ENCODE measurements at regions not wholly inside any gene's neighbourhood (a gene's known extent, or its start where the extent isn't known, plus 50 kb on each side); places are given as distances from the start of the nearest gene placed in this dataset.

DNA sequence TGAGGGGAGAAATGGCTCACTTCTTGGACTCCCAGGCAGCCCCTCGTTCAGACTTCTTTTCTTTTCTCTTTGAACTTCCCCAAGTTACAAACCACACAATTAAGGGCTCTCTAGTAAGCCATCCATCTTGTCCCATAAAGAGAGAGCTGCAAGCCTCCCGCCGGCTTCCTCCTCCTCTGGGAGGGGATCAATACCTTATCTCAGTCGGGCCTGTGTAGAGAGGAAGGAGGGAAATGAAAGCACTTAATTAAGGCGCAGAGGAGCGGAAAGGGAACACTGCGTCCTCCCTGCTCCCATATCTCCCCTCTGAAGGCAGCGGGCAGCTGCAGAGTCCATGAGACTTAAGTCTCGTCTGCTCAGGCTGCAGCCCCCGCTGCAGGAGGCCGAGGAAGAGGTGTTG is 112.6 kb upstream of the CSF3R start:
- TF ChIP-seq LEF1 (IDR thresholded peaks at IDR 0.05; ENCODE audit: borderline replicate concordance) (no peak), FOXM1 (IDR thresholded peaks at IDR 0.05; ENCODE audit: borderline replicate concordance) (no peak), FOXA1 (IDR thresholded peaks at IDR 0.05) (no peak), SP1 (IDR thresholded peaks at IDR 0.05) (no peak), NFRKB (IDR thresholded peaks at IDR 0.05) (no peak), ELF4 (IDR thresholded peaks at IDR 0.05) (no peak), L3MBTL2 (conservative IDR thresholded peaks at IDR 0.05) (no peak), CTBP1 (IDR thresholded peaks at IDR 0.05; ENCODE audit: borderline replicate concordance) (no peak), FOXK2 (IDR thresholded peaks at IDR 0.05) (no peak), ARNT (IDR thresholded peaks at IDR 0.05) (no peak), TARDBP (IDR thresholded peaks at IDR 0.05) (no peak), HDGF (IDR thresholded peaks at IDR 0.05; ENCODE audit: borderline replicate concordance) (no peak), SUZ12 (IDR thresholded peaks at IDR 0.05) (no peak), ZNF384 (IDR thresholded peaks at IDR 0.05) (no peak), BHLHE40 (IDR thresholded peaks at IDR 0.05; ENCODE audit: borderline replicate concordance) (no peak)
- TF ChIP-seq, protein P1, sequence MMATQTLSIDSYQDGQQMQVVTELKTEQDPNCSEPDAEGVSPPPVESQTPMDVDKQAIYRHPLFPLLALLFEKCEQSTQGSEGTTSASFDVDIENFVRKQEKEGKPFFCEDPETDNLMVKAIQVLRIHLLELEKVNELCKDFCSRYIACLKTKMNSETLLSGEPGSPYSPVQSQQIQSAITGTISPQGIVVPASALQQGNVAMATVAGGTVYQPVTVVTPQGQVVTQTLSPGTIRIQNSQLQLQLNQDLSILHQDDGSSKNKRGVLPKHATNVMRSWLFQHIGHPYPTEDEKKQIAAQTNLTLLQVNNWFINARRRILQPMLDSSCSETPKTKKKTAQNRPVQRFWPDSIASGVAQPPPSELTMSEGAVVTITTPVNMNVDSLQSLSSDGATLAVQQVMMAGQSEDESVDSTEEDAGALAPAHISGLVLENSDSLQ (IDR thresholded peaks at IDR 0.05), result no peak
- DNase-seq (ENCODE audit: extremely low spot score), result no peak
- ChIA-PET POLR2A (no interaction called here), CTCF (no interaction called here)

DNA sequence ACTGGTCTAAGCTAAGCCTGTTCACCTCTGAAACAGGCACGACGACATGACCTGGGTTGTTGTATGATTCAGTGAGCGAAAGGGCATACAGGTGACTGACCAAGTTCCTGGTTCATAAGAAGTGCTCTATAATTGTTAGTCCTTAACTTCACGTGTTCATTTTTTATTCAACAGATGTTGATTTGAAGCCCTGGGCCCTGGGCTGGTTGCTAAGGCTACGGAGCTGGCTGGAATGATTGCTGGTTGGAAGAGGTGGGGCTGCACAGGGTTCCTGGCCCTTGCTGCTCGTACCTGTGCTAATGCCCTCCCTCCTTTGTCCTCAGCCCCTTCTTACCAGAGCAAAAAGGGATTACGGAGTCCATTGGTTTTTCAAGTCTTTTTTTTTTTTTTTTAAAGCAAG is 111.3 kb upstream of the CSF3R start:
- no peak for DNase-seq (ENCODE audit: extremely low spot score)
- ChIA-PET POLR2A (no interaction called here), CTCF (no interaction called here)

DNA sequence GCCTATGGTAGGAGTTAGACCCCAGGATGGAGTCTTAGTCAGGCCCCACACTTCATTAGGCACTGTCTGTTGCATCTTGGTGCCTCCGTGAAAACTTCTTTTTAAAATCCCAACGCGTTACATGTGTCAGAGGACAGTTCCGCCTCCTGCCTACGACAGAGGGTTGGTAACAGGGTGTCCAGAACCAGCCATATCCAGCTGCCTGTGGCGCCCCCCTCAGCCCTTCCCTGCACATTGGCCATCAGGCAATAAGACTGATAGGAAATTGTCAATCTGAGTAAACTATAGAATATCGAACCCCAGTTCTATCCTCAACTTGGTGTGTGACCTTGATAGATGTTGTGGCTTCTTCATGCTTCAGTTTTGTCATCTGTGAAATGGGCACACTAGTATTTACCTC is 108.6 kb upstream of the CSF3R start:
- DNase-seq (ENCODE audit: extremely low spot score), result no peak
- no peak for TF ChIP-seq FOXK2 (IDR thresholded peaks at IDR 0.05)
- no peak for TF ChIP-seq FOXM1 (IDR thresholded peaks at IDR 0.05; ENCODE audit: borderline replicate concordance)
- no peak for TF ChIP-seq SUZ12 (IDR thresholded peaks at IDR 0.05)
- TF ChIP-seq FOXA1 (IDR thresholded peaks at IDR 0.05), result no peak
- no peak for TF ChIP-seq ZNF384 (IDR thresholded peaks at IDR 0.05)
- TF ChIP-seq HDGF (IDR thresholded peaks at IDR 0.05; ENCODE audit: borderline replicate concordance), result no peak
- TF ChIP-seq, protein P1 (IDR thresholded peaks at IDR 0.05), result no peak
- no peak for TF ChIP-seq BHLHE40 (IDR thresholded peaks at IDR 0.05; ENCODE audit: borderline replicate concordance)
- TF ChIP-seq ARNT (IDR thresholded peaks at IDR 0.05), result no peak
- no peak for TF ChIP-seq ELF4 (IDR thresholded peaks at IDR 0.05)
- no peak for TF ChIP-seq CTBP1 (IDR thresholded peaks at IDR 0.05; ENCODE audit: borderline replicate concordance)
- no peak for TF ChIP-seq L3MBTL2 (conservative IDR thresholded peaks at IDR 0.05)
- no peak for TF ChIP-seq TARDBP (IDR thresholded peaks at IDR 0.05)
- no peak for TF ChIP-seq NFRKB (IDR thresholded peaks at IDR 0.05)
- TF ChIP-seq SP1 (IDR thresholded peaks at IDR 0.05), result no peak
- no peak for TF ChIP-seq LEF1 (IDR thresholded peaks at IDR 0.05; ENCODE audit: borderline replicate concordance)
- ChIA-PET CTCF (interaction anchor here (0.7 to 7.0 kb wide), 2 partner anchors 15 to 37 kb away, joined by 3 to 25 read pairs; no protein-coding TSS in a partner anchor), POLR2A (no interaction called here)

More for the DNA sequence above, 111.3 kb upstream of the CSF3R start:
- TF ChIP-seq ZNF384 (IDR thresholded peaks at IDR 0.05), result no peak
- TF ChIP-seq TARDBP (IDR thresholded peaks at IDR 0.05), result no peak
- no peak for TF ChIP-seq LEF1 (IDR thresholded peaks at IDR 0.05; ENCODE audit: borderline replicate concordance)
- TF ChIP-seq SP1 (IDR thresholded peaks at IDR 0.05), result no peak
- TF ChIP-seq NFRKB (IDR thresholded peaks at IDR 0.05), result no peak

DNA sequence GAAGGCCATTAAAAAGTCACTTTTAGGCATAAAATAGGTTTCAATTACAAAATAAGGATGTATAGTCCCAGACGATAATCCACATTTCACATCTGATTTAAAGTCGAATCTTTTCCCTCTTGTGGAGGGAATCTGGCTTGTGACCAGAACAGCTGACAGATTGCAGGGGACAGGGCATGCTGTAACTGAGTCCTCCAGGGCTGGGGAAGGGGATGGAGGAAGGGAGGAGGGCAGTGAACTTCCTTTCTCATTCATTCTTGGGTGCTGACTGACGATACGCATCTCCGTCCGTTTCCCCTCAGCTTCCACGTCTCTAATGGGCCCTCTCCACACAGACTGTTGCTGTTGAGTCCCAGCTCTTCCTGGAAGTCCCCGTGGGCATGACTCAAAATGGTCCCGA is 108.1 kb upstream of the CSF3R start:
- ChIA-PET CTCF (interaction anchor here (0.7 to 7.0 kb wide), 2 partner anchors 14 to 37 kb away, joined by 3 to 25 read pairs; no protein-coding TSS in a partner anchor), POLR2A (no interaction called here)
- no peak for DNase-seq (ENCODE audit: extremely low spot score)
- no peak for TF ChIP-seq ELF4 (IDR thresholded peaks at IDR 0.05)
- TF ChIP-seq FOXK2 (IDR thresholded peaks at IDR 0.05), result no peak
- no peak for TF ChIP-seq L3MBTL2 (conservative IDR thresholded peaks at IDR 0.05)
- TF ChIP-seq FOXM1 (IDR thresholded peaks at IDR 0.05; ENCODE audit: borderline replicate concordance), result no peak
- no peak for TF ChIP-seq SP1 (IDR thresholded peaks at IDR 0.05)
- TF ChIP-seq TARDBP (IDR thresholded peaks at IDR 0.05), result no peak
- TF ChIP-seq FOXA1 (IDR thresholded peaks at IDR 0.05), result no peak
- TF ChIP-seq BHLHE40 (IDR thresholded peaks at IDR 0.05; ENCODE audit: borderline replicate concordance), result no peak
- no peak for TF ChIP-seq SUZ12 (IDR thresholded peaks at IDR 0.05)
- TF ChIP-seq CTBP1 (IDR thresholded peaks at IDR 0.05; ENCODE audit: borderline replicate concordance), result no peak
- TF ChIP-seq ZNF384 (IDR thresholded peaks at IDR 0.05), result no peak
- TF ChIP-seq, protein P1 (IDR thresholded peaks at IDR 0.05), result no peak
- no peak for TF ChIP-seq NFRKB (IDR thresholded peaks at IDR 0.05)
- no peak for TF ChIP-seq HDGF (IDR thresholded peaks at IDR 0.05; ENCODE audit: borderline replicate concordance)
- no peak for TF ChIP-seq ARNT (IDR thresholded peaks at IDR 0.05)
- no peak for TF ChIP-seq LEF1 (IDR thresholded peaks at IDR 0.05; ENCODE audit: borderline replicate concordance)

DNA sequence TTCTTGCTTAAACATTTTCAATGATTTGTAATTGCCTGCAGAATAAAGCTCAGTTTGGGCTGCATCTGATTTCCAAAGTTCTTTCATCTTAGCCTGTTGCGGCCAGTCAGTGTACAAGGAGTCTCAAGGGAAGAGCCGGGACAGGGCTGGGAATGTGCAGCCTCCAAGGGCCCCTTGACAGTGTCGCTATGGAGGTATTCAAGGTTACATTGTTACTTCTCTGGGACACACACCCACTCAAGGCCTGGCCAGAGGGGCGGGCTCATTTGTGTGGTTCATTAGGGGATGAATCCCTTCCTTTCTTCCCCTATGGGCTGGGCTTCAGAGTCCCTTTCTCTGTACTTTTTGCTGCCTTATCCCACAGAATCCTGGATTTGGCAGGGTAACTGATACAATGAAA is 107.6 kb upstream of the CSF3R start:
- DNase-seq (ENCODE audit: extremely low spot score), result no peak
- ChIA-PET CTCF (interaction anchor here (0.7 to 7.0 kb wide), 3 partner anchors 14 to 38 kb away, joined by 3 to 25 read pairs (median 3); no protein-coding TSS in a partner anchor), POLR2A (no interaction called here)
- TF ChIP-seq HDGF (IDR thresholded peaks at IDR 0.05; ENCODE audit: borderline replicate concordance) (no peak), ARNT (IDR thresholded peaks at IDR 0.05) (no peak), SUZ12 (IDR thresholded peaks at IDR 0.05) (no peak)

DNA sequence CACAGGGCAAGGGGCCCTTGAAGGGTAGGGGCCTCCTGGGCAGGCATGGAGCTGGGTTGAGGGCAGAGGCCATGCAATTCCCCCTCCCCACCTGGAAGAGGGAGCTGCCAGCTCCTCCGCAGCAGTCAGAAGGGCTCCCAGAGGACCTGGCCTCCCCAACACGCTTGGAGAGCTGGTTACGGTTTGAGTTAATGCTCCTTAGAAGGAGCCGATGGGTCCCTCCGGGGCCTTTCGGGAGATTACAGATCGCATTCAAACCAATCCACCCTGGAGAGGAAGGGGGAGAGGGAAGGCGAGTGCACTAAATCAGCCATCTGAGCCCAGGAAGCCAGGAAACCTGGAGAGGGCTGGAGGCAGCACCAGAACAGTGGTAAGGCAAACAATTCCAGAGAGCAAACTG is 106.3 kb upstream of the CSF3R start:
- DNase-seq (ENCODE audit: extremely low spot score), result no peak
- TF ChIP-seq SP1 (IDR thresholded peaks at IDR 0.05) (no peak), BHLHE40 (IDR thresholded peaks at IDR 0.05; ENCODE audit: borderline replicate concordance) (no peak), ARNT (IDR thresholded peaks at IDR 0.05) (no peak), ZNF384 (IDR thresholded peaks at IDR 0.05) (no peak), NFRKB (IDR thresholded peaks at IDR 0.05) (no peak), L3MBTL2 (conservative IDR thresholded peaks at IDR 0.05) (no peak), ELF4 (IDR thresholded peaks at IDR 0.05) (no peak)
- ChIA-PET POLR2A (no interaction called here), CTCF (interaction anchor here (1.1 to 7.0 kb wide), 2 partner anchors 13 to 15 kb away, joined by 3 to 25 read pairs; no protein-coding TSS in a partner anchor)
